Eye (tissue), 1 donor: ENCODE measurements at regions not wholly inside any gene's neighbourhood (a gene's known extent, or its start where the extent isn't known, plus 50 kb on each side); places are given as distances from the start of the nearest gene placed in this dataset.

Source experiments
- DNase-seq: peaks from one replicate; pipeline ENCODE4 v3.0.0-alpha.2; 2015

GRCh38 chr5:158289967-158290366 lies 431.0 kb upstream of the CLINT1 start:
- no peak for DNase-seq

- no peak for DNase-seq
These were observed 429.3 kb upstream of the CLINT1 start for GRCh38 chr5:158288272-158288657.

DNA sequence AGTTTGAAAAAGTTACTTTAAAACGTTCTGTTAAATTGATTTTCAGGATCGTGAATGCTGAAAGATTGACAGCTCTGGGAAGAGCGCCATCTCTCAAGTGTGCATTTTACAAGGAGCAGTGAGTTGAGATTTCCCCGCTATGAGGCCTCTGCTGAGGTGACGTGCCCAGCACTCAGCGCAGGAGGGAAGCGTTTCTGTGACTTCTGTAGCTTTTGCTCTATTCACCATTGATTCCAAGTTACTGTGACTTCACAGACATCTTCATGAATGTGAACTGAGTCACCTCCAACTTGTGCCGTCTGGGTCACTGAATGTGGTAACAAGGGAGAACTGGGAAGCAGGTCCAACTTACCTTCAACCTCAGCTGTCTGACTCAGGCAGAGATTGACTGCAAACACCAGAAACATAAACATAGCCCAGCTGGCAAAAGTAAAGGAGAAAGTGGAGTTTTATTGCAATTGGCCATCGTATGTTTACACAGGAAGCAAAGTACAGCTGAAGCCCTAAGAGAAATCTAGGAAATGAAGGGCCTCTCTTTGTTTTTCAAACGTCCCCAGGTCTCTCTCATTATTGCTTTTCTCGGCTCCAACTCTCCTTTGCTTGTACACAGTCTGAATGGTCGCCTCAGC lies 428.8 kb upstream of the CLINT1 start:
- peak; percentile 38 for DNase-seq

- no peak for DNase-seq
These were observed 427.9 kb upstream of the CLINT1 start for GRCh38 chr5:158286827-158287226.

DNA sequence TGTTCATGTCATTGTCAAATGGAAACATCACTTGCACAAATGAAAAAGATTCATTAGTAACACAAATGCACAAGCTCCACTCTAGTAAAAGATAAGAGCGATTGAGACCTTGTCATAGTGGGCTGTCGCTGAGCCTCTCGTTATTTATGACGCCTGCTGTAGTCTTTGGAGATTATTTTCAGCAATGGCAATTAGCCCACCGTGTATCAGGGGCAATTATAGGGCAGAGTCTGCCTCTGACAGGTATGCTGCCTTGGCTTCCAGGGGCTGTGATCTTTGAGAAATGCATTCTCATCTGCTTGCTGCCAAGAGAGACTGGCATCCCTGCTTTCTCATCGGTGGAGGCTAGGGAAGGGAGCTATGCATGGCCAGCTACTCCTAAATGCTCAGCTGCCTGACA lies 426.8 kb upstream of the CLINT1 start:
- no peak for DNase-seq

- no peak for DNase-seq
These were observed 425.3 kb upstream of the CLINT1 start for GRCh38 chr5:158284242-158284641.

GRCh38 chr5:158283397-158283796 lies 424.5 kb upstream of the CLINT1 start:
- peak; percentile 51 for DNase-seq

DNA sequence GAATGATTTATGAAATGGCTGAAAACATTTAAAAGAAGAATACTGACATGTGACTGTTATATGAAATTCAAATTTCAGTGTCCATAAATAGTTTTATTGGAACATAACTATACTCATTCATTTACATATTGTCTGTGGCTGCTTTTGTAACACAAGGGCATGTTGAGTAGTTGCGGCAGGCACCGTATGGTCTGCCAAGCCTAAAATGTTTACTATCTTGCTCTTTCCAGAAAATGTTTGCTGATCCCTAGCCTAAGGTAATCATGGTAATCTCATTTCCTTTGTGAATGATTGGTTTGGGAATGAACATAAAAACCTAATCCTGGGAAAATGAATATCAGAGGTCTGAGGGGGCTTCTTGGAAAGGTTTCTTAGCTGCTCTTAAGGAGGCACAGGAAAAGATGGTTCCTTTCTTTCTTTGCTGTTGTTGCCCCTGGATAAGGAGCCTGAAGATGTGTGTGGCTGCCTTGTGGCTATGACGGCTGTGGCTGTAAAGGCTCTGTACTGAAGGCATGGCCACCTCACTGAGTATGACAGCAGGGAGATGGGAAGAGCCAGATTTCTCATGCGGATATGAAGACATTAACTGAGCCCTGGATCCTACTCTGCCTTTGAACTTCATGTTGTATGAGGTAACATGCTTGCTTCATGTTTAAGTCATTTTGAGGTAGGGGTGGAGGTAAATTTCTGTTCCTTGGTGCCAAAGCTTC lies 419.4 kb upstream of the CLINT1 start:
- no peak for DNase-seq

GRCh38 chr5:158277276-158277675 lies 418.3 kb upstream of the CLINT1 start:
- no peak for DNase-seq

- DNase-seq: no peak
These were observed 417.7 kb upstream of the CLINT1 start for GRCh38 chr5:158276692-158277091.

- no peak for DNase-seq
These were observed 416.6 kb upstream of the CLINT1 start for GRCh38 chr5:158275511-158275910.

DNA sequence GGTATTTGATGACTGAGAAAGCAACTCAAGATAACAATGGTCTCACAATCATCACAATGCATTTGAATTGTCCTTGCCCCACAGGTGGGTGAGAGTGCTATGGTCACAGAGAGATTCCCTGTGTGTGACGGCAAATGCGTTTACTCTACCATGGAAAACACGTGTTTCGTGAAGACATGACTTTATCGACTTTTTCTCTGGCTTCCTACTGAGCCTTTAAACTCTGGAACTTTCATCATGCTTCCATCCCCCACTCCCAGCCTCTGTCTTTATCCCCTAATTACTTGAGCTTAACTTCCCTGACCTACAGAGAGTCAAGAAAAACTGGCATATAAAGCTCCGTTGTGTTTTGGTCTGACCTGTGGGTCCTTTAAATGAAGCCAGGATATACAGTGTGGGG lies 414.1 kb upstream of the CLINT1 start:
- DNase-seq: peak; percentile 68

DNA sequence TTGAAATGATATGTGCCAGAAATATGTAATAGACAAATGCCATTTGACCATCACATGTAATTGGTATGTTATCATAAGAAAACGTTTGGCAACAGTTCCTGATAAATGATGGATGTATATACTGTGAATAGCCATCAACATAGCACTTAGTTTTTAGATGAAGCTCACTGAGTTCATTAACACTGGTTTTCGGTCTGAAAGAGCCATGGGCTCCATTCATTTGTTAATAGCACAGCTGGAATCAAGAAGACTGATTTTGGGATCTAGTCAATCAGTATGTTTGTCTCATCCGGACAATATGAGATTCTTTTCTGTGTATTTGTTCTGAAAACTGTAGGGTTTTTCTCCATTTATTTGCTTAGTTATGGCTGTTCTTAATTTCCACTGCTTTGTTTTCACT lies 413.5 kb upstream of the CLINT1 start:
- no peak for DNase-seq

DNA sequence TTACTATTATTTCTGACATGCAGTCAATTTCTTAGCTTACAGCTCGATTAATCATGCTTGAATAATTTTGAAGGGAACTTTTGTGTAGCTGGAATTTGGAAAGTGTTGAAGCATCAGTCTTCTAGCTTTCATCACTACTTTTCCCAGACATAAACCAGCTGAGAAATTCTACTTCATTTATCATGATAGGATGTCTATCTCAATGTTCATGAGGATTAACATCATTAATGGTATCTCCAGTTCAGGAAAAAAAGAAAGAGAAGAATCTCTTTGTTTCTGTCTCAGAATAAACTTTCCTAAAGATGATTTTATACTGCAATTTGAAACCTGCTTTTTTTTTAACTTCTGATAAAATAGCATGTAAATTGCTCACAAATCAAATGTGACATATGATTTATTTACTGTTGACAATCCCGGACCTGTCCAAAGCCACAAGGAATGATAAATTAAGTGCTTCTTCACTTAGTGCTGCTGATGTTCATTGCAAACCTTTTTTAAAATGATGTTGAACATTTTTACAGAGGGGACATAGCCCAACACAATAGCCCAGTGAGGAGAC lies 412.1 kb upstream of the CLINT1 start:
- peak; percentile 32 for DNase-seq

DNA sequence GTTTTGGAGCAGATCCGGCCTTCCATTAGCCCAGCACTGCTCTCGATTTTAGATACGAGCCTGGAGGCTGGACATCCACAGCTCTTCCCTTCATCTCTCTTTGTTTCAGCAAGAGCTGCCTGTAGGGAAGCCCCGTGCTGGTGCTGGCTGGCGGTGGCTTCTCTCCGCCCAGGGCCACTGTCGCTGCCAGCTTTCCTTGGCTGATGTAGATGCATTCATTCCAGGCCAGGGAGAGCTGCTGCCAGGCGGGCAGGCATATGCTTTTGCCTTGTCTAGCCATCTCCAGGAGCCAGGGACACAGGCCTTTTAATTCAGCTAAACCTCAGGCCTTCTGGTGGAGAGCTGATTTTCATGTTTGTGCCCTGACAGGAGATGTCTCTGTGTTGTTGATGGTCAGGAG lies 409.3 kb upstream of the CLINT1 start:
- DNase-seq: no peak

GRCh38 chr5:158267228-158267627 lies 408.3 kb upstream of the CLINT1 start:
- DNase-seq: no peak

DNA sequence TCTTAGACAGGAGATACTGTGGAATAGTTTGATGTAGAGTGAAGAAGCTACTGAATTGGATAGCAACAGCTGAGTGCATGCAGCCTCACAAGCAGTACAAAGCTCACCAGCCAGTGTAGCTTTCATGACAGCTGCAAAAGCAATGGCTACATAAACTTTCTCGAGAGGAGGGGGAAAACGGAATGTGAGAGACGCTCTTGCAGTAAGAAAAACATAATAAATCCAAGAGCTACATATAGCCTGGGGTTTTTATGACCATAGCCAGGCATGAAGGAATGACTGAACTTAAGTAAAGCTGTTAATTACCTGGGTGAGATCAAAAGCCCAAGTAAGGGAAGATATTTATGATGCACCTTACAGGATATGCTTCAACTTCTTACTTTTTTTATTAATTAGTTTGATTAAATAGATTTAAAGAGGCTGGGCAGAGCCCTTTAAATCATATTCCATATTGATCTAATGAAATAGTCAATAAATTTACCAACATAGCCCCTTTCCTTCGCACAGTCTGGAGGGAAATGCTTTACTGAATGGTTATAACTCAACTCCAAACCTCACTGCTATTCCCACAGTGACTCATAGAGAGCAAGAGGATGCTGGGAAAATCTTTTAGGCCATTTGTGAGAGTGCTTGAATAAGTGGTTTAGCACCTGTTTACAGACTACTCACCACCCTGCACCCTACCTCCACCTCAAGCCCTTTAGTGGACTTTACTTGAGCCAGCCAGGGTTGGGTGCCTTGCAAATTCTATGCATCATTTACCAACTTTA lies 407.2 kb upstream of the CLINT1 start:
- DNase-seq: no peak

DNA sequence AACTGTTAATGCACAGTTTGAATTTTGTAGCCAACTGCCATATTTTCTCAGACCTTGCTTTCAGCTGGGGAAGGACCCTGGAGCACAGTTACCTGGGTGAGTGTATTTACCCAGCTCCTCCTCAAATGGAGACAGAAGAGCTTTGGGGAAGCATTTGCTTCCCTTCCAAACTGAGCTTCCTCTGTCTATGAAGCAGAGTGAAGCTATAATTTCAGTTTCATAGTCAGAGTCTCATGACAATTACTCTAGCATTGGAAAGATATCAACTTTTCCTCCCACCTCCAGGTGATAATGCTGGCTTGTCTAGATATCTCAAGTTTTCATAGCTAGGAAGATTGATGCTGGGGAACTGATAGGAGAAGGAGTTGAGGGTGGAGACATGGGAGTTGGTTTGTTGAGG lies 406.4 kb upstream of the CLINT1 start:
- no peak for DNase-seq

GRCh38 chr5:158264264-158264663 lies 405.3 kb upstream of the CLINT1 start:
- DNase-seq: no peak

DNA sequence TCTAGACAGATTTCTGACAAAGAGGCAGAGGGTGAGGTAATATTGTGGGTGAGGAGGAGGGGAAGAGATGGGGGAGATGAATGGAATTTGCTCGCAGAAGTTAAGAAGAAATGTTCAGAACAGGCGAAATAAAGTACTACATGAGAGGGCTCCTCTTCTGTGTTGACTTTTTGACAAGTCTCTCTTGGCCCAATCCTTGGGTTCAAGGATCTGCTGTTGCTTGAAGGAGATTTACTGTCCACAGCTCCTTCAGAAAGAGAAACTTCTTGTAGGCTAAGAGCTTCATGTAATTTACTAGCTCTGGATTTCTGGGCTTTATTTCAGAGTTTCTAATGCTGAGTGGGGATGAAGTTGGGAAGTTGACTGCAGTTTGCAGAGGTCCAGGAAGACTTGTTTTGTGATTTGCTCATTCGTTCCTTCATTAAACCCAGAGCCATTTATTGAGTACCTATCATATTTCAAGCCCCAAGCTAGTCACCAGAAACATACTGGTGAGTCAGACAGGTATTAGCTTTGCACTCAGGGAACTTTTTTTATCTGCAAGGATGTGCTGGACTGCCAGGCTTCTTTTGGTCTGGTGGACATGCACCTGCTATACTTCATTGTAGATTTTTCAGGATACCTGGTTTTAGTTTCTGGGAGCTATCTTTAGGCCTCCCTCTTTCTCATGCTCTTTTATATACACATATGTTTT lies 402.9 kb upstream of the CLINT1 start:
- no peak for DNase-seq

DNA sequence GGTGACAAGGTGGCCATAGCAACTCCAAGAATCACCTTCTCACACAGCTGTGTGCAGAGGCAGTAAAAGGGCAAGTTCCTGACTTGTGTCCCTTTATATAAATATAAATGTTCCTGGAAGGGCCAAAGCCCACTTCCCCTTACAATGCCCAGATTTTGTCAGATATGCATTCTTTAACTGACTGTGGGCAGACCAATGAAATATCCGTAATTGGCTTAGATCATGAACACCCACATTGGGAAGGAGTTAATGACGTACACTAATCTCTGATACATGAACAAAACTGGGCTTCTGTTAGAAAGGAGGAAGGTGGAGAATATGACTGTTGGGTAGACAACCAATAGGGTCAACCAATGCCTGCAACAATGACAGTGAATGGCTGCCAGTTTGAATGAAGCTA lies 397.2 kb upstream of the CLINT1 start:
- DNase-seq: no peak

DNA sequence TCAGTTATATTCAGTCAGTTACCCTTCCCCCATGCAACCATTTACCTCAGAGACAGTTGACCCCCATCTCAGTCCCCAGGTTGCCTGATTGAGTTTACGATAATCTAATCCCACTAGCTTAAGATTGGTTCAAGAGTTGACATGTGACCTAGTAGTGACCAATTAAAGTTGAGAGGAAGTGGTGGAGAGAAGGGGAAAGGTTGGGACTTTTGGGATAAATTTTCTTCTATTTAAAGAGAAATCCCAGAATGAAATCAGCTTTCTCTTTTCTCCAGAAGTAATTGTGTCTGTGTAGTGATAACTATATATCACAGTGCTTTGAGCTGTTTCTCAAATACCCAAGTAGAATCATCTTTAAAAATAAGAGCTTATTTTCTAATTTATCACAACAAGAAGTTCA lies 396.7 kb upstream of the CLINT1 start:
- DNase-seq: no peak

DNA sequence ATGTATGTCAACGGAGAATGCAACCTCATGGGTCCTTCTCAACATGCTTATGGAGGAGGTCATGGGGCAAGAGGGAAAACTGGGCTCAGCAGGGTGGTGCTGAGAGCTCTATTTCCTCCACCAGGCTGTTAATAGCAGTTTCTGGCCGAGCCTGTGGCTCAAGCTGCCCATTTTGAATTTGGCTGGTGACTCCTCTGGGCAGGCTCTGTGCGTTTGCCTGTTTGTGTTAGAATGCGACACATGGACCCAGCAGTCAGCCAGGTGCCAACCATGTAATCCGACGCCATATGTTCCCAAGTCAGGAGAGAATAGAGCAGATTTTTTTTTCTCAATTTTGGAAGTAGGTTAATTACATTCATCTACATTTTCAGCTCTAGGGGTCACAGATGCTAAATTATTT lies 387.7 kb upstream of the CLINT1 start:
- DNase-seq: no peak
